ENCODE measurements at regions not wholly inside any gene's neighbourhood (a gene's known extent, or its start where the extent isn't known, plus 50 kb on each side); places are given as distances from the start of the nearest gene placed in this dataset.

- TF ChIP-seq CTCF (IDR thresholded peaks at IDR 0.05) (no peak), POLR2AphosphoS5 (IDR thresholded peaks at IDR 0.05) (no peak), POLR2A (IDR thresholded peaks at IDR 0.05) (no peak), EP300 (IDR thresholded peaks at IDR 0.05) (no peak)
These were observed 273.7 kb downstream of the GLRX3 start for GRCh38 chr10:130409931-130410330.
